Activated CD4-positive, CD25-positive, alpha-beta regulatory T cell (primary cell): ENCODE measurements at regions not wholly inside any gene's neighbourhood (a gene's known extent, or its start where the extent isn't known, plus 50 kb on each side); places are given as distances from the start of the nearest gene placed in this dataset.

Source experiments
- DNase-seq, 4 experiments: peaks; one replicate each; lab custom pipeline; 2025; lab: John Stamatoyannopoulos, UW

DNA sequence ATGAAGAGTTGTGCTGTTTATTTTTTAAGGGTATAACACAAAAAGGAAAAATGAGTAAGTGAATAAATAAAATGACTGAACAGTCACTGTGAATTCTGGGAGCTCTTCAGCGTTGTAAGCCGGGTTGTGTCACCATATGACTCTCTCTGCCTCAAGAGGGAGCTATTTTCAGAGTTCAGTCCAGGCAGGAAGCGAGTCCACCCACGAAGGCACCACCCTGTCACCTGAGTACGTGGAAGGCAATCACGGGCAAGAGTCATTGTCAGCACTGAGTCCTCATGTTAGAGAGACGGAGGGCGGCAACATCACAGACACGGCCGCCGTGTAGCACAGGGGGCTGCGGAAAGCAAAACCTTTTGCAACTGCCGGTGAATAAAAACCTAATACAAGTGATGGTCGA lies 227.6 kb downstream of the UTP18 start:
- no peak for DNase-seq

DNA sequence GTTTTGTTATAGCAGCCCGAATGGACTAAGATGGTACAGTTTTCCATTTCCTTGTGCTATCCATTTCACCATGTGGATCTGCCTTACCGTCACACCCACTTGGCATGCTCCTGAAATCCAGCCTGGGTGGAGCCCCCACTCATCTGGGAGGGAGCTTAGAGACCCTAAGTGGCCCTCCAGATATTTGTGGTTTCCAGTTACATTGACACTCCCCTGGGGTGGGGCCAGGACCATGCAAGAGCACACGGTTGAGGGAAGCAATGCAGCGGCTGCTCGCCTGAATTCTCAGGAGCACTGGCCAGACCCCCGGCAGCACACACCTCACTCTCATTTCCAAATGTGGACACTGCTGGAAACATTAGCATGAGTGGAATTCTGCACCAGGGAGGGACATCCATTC lies 231.1 kb downstream of the UTP18 start:
- no peak for DNase-seq

DNA sequence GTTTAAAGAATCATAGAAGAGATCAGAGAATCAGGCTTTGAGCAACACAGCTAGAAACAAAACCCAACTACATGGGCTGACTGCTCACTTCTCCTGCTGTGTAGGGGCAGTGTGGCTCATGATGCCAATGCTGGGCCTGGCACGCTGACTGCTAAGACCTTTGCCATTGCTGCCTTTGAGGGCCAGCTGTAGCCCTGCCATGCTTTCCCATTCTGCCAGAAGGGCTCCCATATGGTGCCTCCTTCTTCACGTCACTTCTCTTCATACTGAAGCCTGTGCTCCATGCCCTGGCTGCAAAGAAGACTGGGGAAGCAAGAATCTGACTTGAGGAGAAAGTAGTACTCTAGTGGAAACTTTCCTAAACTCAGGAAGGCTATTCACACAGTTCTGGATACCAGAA lies 232.9 kb downstream of the UTP18 start:
- no peak for DNase-seq

DNA sequence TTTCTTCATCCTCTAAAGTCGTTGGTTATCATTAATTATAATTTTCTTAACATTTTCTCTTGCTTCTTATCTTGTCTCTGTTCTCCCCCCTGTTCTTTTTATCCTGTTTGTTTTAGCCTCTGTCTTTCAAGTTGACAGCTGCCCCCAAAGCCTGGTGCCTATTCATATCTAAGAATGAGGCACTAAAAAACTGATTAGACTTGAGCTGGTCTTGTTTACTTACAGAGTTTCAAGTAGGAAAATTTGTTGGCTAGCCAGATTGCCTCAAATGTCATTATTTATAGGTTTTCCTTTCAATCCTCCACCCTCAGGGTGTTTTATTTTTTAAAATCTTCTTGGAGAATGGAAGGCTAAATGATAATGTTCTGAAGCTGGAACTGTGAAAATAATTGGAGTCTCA lies 236.0 kb downstream of the UTP18 start:
- no peak for DNase-seq

DNA sequence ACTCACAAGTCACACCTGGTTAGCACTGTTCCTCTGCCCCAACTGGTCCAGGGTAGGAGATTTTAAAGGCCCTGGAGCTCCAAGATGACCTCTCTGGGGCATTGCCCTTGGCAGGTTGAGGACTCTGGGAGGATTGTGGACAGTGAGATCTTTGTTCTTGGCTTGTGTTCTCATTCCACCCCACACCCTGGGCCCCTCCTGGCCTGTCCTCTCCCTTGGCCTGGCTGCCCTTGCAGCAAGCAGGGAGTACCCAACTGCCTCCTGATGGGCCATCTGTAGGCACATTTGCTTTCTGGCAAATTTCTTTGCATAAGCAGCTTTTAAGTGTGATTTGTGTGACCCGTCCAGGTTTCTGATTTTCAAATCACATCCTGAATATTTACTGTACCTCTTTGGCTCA lies 239.6 kb downstream of the UTP18 start:
- no peak for DNase-seq

DNA sequence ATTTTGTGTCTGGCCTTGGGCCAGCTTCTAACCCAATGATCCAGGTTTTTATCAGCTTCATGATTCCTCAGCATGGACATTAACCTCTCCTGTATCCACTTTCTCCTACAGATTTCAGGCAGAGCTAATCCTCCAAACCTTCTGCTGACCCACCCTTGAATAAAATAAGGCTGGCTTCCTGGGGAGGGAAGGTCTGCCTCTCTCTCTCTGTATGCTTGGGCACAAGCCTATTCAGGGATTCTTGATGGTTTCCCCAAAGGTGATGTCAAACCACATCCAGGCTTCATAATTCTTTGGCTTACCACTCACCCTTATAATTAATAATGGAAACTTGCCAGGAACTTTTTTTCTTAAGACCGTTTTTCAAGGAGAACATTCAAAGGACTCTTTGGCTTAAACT lies 240.1 kb downstream of the UTP18 start:
- DNase-seq, result no peak

DNA sequence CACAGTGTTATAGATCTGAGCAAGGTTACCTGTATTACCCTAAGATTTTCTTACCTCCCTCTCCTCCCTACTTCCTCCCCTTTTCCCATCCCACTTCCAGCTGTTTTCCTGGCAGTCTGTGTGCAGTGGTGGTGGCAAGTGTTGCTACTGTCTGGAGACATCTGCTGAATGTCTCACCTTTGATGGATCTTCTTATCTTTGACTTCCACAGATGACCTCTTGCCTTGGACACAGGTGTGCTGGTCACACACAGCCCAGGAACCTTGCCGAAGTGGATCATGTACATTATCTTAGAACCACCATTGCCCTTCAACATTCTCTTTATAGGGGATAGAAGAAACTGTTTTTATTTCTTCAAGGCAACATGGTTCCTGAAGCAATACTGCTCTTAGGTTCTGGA lies 245.1 kb downstream of the UTP18 start:
- no peak for DNase-seq

DNA sequence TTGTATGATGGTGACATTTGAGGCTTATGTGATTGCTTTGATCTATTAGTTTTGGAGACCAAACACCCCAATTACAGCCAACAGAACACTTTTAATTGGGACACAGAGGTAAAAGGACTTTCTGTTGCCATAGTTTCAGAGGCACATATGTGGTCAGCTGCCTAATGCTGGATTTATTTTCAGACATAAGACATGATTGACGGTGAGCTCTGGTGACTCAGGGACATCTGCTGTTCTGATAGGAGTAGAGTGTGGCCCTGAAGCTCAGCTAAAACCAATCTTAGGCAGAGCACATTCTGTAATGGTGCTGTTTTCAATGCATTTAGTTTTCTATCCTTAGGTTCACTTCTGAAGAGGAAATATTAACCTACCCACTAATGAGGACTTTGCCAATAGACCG lies 247.1 kb downstream of the UTP18 start:
- no peak for DNase-seq

DNA sequence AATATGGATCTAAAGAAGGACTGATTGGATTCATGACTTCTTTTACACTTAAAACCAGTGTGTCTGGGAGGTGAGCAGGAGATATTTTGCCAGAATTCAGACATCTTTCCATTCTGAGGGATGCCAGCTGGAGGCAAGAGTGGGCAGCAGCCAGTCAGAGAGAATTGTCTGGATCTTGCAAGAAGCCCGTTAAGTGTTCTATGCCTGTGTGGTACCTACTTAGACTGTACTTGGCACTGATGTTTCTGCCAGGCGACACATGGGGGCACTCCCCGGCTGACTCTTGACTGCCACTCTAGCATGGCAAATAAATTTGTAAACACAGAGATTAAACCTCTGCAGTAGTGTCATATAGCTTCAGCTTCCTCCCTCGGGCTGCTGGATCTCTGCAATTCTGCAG lies 247.7 kb downstream of the UTP18 start:
- no peak for DNase-seq

DNA sequence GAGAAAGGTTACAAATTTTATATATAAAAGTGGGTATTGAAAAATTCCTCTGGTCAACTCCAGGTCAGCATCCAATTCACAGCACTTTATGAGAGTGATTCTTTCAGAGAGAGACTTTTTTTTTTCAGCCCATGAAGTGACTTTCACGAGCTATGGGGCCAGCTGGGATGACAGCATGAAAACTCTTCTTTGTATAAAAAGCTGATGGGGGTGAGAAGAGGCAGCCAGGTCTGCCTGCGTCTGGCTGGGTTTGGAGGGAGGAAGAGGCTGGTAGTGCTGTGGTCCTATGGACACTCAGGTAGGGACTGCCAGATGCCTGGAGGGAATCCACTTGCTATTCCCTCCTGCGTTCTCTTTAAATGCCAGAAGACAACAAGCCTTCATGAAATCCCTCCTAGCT lies 250.6 kb downstream of the UTP18 start:
- DNase-seq, result no peak

DNA sequence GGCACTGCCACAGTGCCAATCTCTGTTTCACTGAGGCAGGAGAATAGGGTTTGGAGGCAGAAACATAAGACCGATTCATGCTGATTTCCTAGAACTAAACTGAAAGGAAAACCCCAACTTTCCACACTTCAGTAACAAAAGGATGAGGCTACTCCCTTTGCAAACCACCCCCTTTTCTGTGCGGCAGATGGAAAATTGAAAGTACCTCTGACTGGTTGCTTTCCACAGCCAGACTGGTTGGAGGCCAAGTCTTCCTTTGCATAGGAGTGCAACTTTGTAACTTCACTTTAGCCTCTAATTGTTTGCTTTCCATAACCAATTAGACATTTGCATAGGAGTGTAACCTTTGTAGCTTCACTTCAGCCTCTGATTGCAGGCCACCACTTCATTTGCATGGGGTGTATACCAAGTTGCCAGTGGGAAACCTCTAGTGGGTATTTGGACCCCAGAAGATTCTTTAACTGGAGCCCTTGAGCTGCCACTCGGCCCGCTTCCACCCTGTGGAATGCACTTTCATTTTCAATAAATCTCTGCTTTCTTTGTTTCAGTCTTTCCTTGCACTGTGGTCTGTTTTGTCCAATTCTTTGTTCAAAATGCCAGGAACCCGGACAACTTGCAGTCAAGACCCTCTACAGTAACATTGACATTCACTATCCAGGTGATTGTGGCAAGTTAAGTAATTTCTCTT lies 252.0 kb downstream of the UTP18 start:
- no peak for DNase-seq

DNA sequence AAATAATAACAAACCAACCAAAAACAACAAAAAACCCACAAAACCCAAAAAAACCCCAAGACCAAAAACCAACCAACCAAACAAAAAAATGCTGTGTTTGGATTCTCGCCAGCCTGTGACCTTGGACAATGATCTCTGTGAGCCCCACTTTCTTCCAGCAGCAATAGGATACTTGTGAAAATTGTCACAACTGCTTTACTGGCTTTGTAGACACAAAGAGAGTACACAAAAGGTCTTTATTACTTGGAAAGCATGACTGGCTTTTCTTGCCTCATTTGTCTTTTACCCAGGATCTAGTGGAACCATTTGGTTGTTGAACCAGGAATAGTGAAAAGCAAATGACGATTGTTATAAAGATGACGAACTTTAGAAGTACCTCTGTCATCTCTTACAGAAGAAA lies 256.6 kb downstream of the UTP18 start:
- no peak for DNase-seq

DNA sequence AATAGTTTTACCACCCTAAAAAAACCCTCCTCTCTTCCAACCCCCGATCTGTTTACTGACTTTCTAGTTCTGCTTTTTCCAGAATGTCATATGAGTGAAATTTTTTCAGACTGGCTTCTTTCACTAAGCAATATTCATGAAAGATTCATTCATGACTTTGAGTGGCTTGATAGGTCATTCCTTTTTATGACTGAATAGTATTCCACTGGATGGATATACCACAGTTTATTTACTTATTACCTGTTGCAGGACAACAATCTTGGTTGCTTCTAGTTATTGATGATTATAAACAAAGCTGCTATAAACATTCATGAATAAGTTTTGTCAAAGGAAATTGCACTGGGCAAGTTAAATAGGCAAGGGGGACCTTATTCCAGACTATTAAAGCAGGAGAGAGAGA lies 264.2 kb downstream of the UTP18 start:
- DNase-seq, result no peak

DNA sequence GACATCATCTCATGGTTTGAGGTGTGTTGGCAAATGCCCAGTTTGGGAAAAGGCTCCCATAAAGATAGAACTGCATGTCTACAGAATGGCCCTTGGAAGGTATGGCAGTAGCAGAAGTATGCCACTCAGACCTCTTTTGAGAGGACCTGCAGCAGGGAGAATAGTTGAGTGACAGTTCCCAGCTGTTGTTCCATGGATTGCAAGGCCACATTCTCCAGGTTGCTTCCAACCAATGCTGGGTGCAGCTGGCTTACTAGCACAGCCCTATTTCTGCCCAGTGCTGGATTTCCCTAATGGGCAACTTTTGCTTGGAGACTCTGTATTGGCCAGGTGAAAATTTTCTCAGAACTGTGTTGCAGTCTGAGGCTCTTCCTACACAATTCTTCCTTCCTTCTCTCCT lies 266.2 kb downstream of the UTP18 start:
- DNase-seq, result no peak

DNA sequence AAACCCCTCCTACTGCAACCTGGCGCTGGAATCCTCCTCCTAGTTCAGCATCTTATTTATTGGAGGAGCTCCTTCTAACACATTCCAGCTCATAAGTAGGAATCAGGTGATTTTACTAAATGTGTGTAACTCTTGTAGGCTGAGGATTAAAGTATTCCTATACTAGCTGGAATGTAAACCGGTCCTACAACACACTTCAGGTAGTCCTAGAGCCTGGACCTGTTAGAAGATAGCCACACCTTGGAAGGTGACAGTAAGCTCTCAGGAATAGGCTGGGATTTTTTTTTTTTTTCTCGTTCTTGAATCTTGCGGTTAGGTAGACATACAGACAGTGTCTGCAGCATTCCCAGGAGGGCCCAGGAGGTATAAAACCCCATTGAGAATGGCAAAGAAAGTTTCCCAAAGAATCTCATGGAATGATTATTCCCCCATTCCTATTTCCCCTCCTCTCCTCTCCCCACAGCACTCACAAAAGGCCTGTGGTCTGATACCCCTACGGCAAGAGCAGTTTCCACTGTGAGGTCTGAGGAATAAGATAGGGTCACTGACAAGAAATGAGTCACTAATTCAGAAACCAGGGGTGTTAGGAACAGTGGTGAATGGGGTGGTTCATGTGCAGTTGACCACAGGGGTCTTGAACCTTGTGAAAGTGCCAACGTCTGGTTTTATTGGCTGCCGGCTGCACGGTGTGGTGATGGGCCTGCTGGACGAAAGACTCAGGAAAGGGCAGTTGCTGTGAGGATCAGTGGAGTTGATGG lies 267.1 kb downstream of the UTP18 start:
- no peak for DNase-seq

DNA sequence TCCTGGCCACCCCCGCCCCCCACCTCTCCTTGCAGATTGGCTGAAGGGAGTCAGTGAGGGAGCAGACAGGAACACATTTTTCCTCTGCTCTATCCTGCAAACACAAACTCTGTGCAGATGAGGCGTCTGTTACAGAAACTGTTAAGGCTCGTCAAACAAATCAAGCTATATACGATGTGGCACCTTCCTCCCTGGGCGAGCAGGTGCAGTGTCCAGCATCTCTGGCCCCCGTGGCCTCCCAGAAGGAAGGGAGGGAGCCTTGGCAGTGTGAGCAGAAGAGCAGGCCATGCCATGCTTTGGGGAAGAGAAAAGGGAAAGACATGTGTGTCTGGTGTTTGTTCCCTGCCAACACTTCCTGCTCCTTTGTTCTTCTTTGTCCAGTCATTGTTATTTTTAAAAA lies 267.8 kb downstream of the UTP18 start:
- DNase-seq, result no peak

DNA sequence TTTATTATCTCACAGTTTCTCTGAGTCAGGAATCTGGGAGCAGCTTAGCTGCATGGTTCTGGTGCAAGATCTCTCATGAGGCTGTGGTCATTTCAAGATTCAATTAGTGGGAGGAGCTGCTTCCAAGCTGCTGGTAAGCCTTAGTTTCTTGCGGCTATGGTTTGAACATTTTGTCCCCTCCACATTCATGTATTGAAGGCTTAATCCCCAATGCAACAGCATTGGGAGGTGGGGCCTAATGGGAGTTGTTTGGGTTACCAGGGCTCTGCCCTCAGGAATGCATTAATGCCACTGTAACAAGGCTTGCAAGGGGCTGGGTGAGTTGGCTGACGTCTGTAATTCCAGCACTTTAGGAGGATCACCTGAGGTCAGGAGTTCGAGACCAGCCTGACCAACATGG lies 272.9 kb downstream of the UTP18 start:
- no peak for DNase-seq

DNA sequence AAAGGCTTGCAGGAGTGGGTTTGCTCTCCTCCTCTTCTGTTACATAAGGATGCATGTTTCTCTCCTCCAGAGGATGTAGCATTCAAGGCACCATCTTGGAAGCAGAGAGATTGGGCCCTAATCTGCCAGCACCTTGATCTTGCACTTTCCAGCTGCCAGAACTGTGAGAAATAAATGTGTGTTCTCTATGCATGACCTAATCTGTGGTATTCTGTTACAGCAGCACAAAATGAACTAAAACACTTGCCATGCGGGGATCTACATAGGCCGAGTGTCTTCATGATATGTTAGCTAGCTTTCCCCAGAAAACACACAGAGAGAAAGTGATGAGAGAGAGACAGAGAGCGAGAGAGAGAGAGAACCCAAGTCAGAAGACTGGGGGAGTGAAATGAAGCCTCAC lies 273.5 kb downstream of the UTP18 start:
- DNase-seq, result no peak

DNA sequence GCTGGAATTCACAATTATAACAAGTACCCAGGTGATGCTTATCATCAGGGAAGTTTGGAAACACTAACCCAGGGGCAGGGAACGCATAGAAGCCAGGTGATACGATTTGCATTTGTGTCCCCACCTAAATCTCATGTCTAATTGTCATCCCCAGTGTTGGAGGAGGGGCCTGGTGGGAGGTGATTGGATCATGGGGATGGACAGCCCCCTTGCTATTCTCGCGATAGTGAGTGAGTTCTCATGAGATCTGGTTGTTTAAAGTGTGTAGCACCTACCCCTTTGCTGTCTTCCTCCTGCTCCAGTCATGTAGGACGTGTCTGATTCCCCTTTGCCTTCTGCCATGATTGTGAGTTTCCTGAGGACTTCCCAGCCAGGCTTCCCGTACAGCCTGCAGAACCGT lies 276.3 kb downstream of the UTP18 start:
- DNase-seq, result no peak

DNA sequence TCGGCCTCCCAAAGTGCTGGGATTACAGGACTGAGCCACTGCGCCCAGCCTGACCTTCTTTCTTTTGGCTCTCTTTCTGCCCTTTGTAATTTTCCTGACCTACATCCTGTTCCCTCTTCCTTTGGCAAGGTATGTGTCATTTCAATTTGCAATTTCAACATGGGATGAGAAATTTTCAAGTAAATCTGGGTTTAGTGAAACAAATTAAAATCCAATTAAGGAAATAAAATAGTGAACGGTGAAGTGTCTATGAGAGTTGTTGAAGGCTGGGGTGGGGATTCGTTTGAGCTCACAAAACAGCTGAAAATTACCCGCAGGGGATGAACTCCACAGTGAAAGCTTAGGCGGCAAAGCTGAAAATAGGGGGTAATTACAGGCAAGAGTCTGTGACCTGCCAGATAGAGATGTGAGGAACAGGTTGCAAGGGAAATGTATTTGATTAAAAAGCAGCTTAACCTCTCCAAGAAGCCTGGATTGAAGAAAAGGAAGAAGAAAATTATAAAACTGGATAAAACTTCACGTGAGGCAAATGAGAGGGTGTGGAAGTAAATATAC lies 277.7 kb downstream of the UTP18 start:
- no peak for DNase-seq

DNA sequence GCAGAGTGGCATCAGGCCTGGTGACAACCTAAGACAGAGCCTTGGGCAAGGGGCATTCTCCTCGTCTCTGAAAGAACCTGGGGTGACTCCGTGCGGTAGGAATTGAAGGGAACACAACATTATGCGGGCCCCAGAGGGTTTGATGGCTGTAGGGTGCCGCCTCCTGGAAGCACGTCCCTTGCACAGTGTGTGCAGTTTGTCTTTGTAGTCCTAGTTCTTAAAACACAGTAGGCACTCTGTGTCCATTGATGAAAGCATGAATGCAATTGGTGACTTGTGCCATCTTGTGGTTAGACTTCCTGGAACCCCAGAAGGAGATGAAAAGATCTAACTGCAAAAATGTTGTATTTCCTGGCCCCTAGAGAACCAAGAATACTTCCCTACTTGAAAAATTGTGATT lies 279.8 kb downstream of the UTP18 start:
- DNase-seq, result no peak

DNA sequence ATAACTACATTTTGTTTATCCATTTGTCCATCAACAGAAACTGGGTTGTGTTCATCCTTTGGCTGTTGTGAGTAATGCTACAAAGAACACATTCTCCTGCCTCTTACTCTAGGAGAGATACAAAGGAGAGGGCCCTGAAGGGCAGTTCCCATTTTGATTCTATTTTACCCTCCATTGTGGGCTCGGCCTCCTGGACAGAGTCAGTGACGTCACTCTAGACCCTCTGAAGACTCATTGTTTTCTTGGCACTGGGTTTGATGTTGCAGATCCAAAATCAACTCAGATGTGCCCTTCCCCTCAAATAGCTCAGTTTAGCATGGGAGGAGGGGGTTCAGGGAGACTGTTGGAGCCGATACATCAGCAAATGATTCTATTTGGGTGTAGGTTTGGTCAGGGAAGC lies 280.9 kb downstream of the UTP18 start:
- no peak for DNase-seq

DNA sequence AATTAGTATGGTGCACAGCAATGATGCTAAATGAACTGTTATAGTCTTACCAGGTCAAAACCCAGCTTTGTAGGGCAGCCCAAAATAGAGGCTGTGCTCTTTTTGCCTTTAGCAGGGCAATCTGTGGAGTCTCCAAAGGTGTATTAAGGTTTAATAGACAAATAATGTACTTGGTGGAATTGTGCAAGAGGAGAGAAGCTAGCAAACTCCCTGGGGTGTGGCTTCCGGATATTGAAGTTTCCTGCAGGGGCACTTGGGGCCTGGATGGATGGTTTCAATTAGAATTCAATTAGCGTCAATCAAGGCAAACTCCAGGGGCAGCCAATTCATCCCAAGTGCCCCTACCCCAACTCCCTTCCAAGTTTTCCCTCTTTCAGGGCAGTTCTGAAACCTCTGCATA lies 285.8 kb downstream of the UTP18 start:
- DNase-seq, result no peak

DNA sequence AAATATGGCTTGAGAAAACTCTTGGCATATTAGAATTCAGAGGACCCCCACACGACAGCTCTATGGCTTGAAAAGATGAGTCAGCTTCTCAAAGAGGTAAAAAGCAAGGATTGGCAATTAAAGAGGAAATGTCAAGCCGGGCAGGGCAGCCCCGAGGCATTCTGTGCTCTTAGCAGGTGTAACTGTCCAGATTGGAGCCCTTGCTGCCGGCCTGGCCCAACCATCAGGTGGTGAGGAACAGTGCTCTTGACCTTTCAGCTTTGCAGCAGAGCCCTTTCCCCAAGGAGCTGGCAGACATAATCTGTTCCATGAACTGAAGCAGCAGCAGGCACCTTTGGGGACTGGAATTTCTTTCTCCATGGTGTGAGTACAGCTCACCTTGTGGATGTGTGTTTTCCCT lies 287.8 kb downstream of the UTP18 start:
- no peak for DNase-seq
